WTC11 (cell line): ENCODE measurements at regions not wholly inside any gene's neighbourhood (a gene's known extent, or its start where the extent isn't known, plus 50 kb on each side); places are given as distances from the start of the nearest gene placed in this dataset.

ENCODE experiments used
- ATAC-seq: fragments of 200-7000 bp; cut with Tn5 transposase; 2 replicates; pipeline ENCODE4 v1.10.0; 2021; ENCODE audit warnings: mild to moderate bottlenecking, moderate library complexity
- CTCF ChIA-PET: fragments of 300-600 bp; sonication (Branson Sonifier 250); formaldehyde crosslinking; loops from one replicate; lab custom pipeline; 2021; ENCODE audit warnings: antibody characterized with exemption; lab: Charles Lee
- POLR2A ChIA-PET: fragments of 350-600 bp; sonication (Branson Sonifier 250); formaldehyde crosslinking; loops from one replicate; lab custom pipeline; 2021; ENCODE audit warnings: antibody characterized with exemption; lab: Charles Lee
- DNase-seq: peaks from one replicate; pipeline ENCODE4 v3.0.0; 2021; ENCODE audit warnings: low spot score
- H3K27ac Mint-ChIP-seq: 2 replicates; pipeline ENCODE4 v1.8.0; 2021; ENCODE audit warnings: mixed read lengths
- H3K27me3 Mint-ChIP-seq: 2 replicates; pipeline ENCODE4 v1.8.0; 2021; ENCODE audit warnings: low read depth, mild to moderate bottlenecking, moderate library complexity, mixed read lengths
- H3K36me3 Mint-ChIP-seq: 2 replicates; pipeline ENCODE4 v1.8.0; 2021; ENCODE audit warnings: mixed read lengths
- H3K4me1 Mint-ChIP-seq: 2 replicates; pipeline ENCODE4 v1.8.0; 2022; ENCODE audit warnings: mixed read lengths
- H3K4me3 Mint-ChIP-seq: 2 replicates; pipeline ENCODE4 v1.8.0; 2021; ENCODE audit warnings: mild to moderate bottlenecking, moderate library complexity, mixed read lengths
- H3K9me3 Mint-ChIP-seq: 2 replicates; pipeline ENCODE4 v1.8.0; 2021; ENCODE audit warnings: mixed read lengths
- AFF4 ChIP-seq: sonication (generic); formaldehyde crosslinking; IDR thresholded peaks from 2 replicates; pipeline ENCODE4 v1.8.1; 2023; ENCODE audit warnings: mild to moderate bottlenecking, missing genetic modification reagents, borderline replicate concordance
- CREB1 ChIP-seq: sonication (generic); formaldehyde crosslinking; IDR thresholded peaks from 2 replicates; pipeline ENCODE4 v1.8.0; 2023; ENCODE audit warnings: mild to moderate bottlenecking, missing genetic modification reagents
- CTCF ChIP-seq: fragments of 200-600 bp; IDR thresholded peaks from 2 replicates; pipeline ENCODE4 v1.8.0; 2022; ENCODE audit warnings: antibody characterized with exemption
- ERG ChIP-seq: fragments of 250-450 bp; sonication (Bioruptor Pico); IDR thresholded peaks from 2 replicates; pipeline ENCODE4 v1.8.0; 2021; ENCODE audit warnings: mild to moderate bottlenecking
- GTF2I ChIP-seq: fragments of 250-450 bp; sonication (Bioruptor Pico); conservative IDR thresholded peaks from 2 replicates; pipeline ENCODE4 v1.4.0; 2021; ENCODE audit warnings: mild to moderate bottlenecking
- NFE2L1 ChIP-seq: sonication (generic); formaldehyde crosslinking; IDR thresholded peaks from 2 replicates; pipeline ENCODE4 v1.8.1; 2023; ENCODE audit warnings: missing genetic modification reagents
- NR2C2 ChIP-seq: sonication (generic); formaldehyde crosslinking; IDR thresholded peaks from 2 replicates; pipeline ENCODE4 v1.8.0; 2022; ENCODE audit warnings: mild to moderate bottlenecking, missing genetic modification reagents
- ZNF121 ChIP-seq: sonication (generic); formaldehyde crosslinking; IDR thresholded peaks from 2 replicates; pipeline ENCODE4 v1.8.0; 2023; ENCODE audit warnings: missing genetic modification reagents
- ZNF425 ChIP-seq: fragments of 250-450 bp; sonication (Bioruptor Pico); conservative IDR thresholded peaks from 2 replicates; pipeline ENCODE4 v1.9.0; 2021; ENCODE audit warnings: mild to moderate bottlenecking
- TF ChIP-seq, protein P1 (sequence below): sonication (generic); formaldehyde crosslinking; IDR thresholded peaks from 2 replicates; pipeline ENCODE4 v1.8.1; 2023; ENCODE audit warnings: mild to moderate bottlenecking, missing genetic modification reagents
- TF ChIP-seq, protein P2 (sequence below): fragments of 250-450 bp; sonication (Bioruptor Pico); IDR thresholded peaks from 2 replicates; pipeline ENCODE4 v1.9.0; 2021; ENCODE audit warnings: mild to moderate bottlenecking
- TF ChIP-seq, protein P3 (sequence below): sonication (generic); formaldehyde crosslinking; IDR thresholded peaks from 2 replicates; pipeline ENCODE4 v1.8.0; 2022; ENCODE audit warnings: missing genetic modification reagents

GRCh38 chr5:2525351-2525750, 226.1 kb downstream of the IRX2 start:
- Mint-ChIP-seq H3K4me3 (no peak overlapping the region), H3K36me3 (no peaks in the 10 kb centered on the region; the same call in 1 of the 2 replicates), H3K4me1 (peaks cover 7% of the 10 kb centered on the region; the same call in 1 of the 2 replicates), H3K27ac (no peak overlapping the region), H3K9me3 (peaks cover 34% of the 10 kb centered on the region), H3K27me3 (no peaks in the 10 kb centered on the region)
- CTCF ChIA-PET: no interaction called here
- POLR2A ChIA-PET: no interaction called here
- TF ChIP-seq ERG (CRISPR knock-in tag): no peak
- DNase-seq (no peak), ATAC-seq (no peak)

DNA sequence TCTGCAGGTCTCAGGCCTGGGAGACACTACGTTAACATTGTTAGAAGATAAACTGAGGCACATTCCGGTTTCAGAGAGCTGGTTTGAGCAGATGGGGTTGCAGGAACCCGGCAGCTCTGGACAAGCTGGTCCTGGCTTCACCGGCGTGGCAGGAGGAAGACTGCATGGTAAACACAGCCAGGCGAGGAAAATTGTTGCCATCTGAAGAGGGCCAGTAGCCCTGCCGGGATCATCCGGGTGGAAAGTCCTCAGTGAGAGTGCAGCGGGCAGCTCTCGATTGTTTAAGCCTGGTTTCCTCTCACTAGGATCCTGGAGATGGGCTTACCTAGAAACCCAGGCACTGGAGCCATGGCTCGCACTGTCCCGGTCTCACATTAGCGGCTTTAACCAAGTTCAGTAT, 226.9 kb downstream of the IRX2 start:
- POLR2A ChIA-PET: no interaction called here
- Mint-ChIP-seq H3K4me3 (no peak overlapping the region), H3K36me3 (no peaks in the 10 kb centered on the region), H3K27me3 (no peaks in the 10 kb centered on the region)
- CTCF ChIA-PET: no interaction called here
- ATAC-seq: no peak
- TF ChIP-seq AFF4 (CRISPR knock-in tag) (no peak), ZNF425 (CRISPR knock-in tag) (no peak), CREB1 (CRISPR knock-in tag) (no peak), CTCF (no peak), NFE2L1 (CRISPR knock-in tag) (no peak), ZNF121 (CRISPR knock-in tag) (no peak), NR2C2 (CRISPR knock-in tag) (no peak), GTF2I (CRISPR knock-in tag) (no peak)
- TF ChIP-seq, protein P1, sequence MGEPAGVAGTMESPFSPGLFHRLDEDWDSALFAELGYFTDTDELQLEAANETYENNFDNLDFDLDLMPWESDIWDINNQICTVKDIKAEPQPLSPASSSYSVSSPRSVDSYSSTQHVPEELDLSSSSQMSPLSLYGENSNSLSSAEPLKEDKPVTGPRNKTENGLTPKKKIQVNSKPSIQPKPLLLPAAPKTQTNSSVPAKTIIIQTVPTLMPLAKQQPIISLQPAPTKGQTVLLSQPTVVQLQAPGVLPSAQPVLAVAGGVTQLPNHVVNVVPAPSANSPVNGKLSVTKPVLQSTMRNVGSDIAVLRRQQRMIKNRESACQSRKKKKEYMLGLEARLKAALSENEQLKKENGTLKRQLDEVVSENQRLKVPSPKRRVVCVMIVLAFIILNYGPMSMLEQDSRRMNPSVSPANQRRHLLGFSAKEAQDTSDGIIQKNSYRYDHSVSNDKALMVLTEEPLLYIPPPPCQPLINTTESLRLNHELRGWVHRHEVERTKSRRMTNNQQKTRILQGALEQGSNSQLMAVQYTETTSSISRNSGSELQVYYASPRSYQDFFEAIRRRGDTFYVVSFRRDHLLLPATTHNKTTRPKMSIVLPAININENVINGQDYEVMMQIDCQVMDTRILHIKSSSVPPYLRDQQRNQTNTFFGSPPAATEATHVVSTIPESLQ (CRISPR knock-in tag): no peak
- TF ChIP-seq, protein P2, sequence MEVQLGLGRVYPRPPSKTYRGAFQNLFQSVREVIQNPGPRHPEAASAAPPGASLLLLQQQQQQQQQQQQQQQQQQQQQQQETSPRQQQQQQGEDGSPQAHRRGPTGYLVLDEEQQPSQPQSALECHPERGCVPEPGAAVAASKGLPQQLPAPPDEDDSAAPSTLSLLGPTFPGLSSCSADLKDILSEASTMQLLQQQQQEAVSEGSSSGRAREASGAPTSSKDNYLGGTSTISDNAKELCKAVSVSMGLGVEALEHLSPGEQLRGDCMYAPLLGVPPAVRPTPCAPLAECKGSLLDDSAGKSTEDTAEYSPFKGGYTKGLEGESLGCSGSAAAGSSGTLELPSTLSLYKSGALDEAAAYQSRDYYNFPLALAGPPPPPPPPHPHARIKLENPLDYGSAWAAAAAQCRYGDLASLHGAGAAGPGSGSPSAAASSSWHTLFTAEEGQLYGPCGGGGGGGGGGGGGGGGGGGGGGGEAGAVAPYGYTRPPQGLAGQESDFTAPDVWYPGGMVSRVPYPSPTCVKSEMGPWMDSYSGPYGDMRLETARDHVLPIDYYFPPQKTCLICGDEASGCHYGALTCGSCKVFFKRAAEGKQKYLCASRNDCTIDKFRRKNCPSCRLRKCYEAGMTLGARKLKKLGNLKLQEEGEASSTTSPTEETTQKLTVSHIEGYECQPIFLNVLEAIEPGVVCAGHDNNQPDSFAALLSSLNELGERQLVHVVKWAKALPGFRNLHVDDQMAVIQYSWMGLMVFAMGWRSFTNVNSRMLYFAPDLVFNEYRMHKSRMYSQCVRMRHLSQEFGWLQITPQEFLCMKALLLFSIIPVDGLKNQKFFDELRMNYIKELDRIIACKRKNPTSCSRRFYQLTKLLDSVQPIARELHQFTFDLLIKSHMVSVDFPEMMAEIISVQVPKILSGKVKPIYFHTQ (CRISPR knock-in tag): no peak
- TF ChIP-seq, protein P3, sequence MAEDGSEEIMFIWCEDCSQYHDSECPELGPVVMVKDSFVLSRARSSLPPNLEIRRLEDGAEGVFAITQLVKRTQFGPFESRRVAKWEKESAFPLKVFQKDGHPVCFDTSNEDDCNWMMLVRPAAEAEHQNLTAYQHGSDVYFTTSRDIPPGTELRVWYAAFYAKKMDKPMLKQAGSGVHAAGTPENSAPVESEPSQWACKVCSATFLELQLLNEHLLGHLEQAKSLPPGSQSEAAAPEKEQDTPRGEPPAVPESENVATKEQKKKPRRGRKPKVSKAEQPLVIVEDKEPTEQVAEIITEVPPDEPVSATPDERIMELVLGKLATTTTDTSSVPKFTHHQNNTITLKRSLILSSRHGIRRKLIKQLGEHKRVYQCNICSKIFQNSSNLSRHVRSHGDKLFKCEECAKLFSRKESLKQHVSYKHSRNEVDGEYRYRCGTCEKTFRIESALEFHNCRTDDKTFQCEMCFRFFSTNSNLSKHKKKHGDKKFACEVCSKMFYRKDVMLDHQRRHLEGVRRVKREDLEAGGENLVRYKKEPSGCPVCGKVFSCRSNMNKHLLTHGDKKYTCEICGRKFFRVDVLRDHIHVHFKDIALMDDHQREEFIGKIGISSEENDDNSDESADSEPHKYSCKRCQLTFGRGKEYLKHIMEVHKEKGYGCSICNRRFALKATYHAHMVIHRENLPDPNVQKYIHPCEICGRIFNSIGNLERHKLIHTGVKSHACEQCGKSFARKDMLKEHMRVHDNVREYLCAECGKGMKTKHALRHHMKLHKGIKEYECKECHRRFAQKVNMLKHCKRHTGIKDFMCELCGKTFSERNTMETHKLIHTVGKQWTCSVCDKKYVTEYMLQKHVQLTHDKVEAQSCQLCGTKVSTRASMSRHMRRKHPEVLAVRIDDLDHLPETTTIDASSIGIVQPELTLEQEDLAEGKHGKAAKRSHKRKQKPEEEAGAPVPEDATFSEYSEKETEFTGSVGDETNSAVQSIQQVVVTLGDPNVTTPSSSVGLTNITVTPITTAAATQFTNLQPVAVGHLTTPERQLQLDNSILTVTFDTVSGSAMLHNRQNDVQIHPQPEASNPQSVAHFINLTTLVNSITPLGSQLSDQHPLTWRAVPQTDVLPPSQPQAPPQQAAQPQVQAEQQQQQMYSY (CRISPR knock-in tag): no peak
- TF ChIP-seq, all 79 proteins: peak for 0
- H3K4me1 Mint-ChIP-seq: peaks cover 7% of the 10 kb centered on the region; the same call in 1 of the 2 replicates
- no peak for DNase-seq
- peaks cover 31% of the 10 kb centered on the region for H3K9me3 Mint-ChIP-seq
- no peak overlapping the region for H3K27ac Mint-ChIP-seq
